Stimulated activated CD4-positive, alpha-beta T cell treated with anti-CD3 and anti-CD28 coated beads, Interleukin-12 subunit alpha, Interleukin-12 subunit beta, amount 100 ng/mL, for 24 hours (primary cell): ENCODE measurements at regions not wholly inside any gene's neighbourhood (a gene's known extent, or its start where the extent isn't known, plus 50 kb on each side); places are given as distances from the start of the nearest gene placed in this dataset.

Experiments used
- DNase-seq, 2 experiments: peaks; one replicate each; pipeline ENCODE4 v3.0.0-alpha.2; 2020; ENCODE audit warnings: low read depth in 2 of 2

DNA sequence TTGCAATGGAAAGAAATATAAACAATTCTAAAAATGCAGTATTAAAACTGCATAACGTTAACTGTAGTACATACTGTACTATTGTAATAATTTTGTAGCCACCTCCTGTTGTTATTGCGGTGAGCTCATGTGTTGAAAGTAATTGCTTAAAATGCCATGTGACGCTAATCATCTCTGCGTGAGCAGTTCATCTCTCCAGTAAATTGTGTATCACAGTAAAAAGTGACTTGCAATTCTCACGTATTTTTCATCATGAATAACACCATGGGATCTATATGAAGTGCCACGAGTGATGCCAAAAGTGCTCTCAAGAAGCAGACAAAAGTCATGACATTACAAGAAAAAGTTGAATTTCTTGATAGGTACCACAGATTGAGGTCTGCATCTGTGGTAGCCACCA, 82.4 kb upstream of the CYYR1 start:
- no peak for DNase-seq

DNA sequence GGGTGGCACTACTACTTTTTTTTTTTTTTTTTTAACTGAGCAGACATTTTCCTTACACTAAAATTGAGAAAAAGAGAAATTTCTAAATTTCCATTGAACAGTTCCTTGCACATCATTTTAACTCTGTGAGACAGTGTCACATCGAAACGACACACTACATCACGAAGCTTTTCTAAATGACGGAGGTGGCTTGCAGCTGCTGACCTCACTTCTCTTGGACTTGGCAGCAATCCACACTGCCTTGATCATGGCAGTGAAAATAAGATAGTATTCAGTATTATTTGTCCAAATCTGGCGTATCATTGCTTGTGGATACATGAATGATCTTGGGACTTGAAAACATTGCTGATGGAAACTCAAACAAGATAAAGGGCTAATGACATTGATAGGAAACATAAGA, 80.3 kb upstream of the CYYR1 start:
- no peak for DNase-seq

DNA sequence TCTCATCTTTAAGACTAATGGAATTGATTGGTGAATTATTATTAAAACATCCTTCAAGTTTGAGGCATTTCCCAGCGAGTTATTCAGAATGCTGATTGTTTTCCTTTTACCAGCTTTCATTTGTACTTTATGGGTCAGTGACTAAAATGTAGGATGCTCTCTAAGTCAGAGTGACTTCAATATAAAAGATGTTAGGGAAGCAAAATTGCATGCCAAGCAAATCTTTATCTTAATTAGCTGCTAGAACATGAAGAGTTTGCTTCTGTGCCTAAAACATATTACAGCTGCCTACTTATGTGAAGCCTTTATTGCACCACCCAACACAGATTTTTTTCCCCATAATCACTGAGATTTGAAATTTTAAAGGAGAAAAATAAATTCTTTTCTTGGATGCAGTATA, 79.8 kb upstream of the CYYR1 start:
- DNase-seq: no peak

DNA sequence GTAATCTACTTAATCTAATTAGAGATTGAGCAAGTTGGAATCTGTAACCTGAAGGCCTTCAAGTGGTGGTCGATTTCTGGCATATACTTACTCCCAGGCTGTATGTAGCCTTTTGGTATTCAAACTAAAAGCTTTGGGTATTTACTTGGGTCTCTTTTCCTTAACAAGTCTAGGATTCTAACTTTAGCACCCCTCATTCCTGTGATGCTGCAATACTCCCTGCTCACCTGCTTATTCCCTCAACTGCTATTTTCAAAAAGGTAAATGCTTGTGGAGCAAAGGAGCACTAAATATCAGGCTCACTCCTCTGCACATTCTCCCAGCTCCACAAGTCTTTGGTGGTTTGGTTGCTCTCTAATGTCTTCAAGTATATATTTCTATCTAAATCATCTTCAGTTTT, 68.0 kb upstream of the CYYR1 start:
- no peak for DNase-seq

DNA sequence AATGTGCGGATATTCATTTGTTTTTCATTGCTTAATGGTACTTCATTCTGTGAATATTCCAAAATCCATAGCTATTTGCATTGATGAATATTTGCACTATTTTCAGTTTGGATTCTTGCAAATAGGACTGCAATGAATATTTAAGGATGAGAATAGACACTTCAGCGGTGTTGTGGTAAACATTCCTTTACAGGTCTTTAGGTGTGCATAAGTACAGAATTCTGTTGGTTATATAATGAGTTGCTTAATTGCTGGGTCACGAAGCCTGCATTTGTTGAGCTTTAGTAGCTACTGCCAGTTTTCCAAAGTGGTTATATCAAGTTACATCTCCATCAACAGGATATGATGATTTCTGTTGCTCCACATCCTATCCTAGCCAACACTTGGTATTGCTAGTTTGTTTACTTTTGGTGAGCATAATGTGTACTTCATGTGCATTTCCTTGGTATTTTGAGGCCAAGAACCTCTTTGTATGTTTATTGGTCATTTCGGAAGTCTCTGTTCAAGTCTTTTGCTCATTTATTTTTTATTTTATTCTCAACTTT, 64.2 kb upstream of the CYYR1 start:
- DNase-seq: no peak

DNA sequence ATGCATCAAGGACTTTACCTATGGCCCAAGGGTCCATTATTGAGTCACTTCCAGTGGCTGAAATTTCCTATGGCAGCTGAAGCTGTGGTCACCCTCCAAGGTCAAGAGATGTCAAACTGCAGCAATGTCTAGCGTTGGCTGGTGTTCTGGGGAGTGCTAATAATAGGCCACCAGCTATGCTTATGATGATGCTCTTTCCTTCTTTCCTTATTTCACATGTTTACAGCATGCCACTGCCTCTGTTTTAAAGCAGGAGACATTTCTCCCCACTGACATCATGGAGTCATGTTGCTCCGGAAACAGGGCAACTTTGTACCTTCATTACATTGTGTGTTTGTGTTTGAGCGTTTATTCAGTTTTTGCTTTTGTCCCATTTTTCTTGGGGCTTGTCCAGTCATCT, 62.6 kb upstream of the CYYR1 start:
- DNase-seq: no peak

DNA sequence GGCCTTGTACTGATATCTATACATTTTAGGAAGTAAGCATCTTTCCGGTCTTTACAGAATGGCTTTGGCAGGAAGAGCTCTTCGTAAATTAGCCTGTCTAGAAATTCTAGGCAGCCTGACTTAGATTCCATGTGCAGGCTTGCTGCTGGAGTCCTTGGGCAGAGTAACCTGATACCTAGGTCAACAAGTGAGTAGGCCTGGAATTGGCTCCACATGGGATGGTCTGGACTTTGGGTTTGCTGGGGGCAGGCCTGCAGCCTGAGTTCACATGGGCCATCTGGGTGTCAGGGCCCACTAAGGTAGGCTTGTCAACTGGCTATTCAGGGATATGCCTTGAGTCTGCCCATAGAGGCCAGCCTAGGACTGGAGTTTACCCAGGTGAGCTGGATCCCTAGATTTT, 59.6 kb upstream of the CYYR1 start:
- no peak for DNase-seq

DNA sequence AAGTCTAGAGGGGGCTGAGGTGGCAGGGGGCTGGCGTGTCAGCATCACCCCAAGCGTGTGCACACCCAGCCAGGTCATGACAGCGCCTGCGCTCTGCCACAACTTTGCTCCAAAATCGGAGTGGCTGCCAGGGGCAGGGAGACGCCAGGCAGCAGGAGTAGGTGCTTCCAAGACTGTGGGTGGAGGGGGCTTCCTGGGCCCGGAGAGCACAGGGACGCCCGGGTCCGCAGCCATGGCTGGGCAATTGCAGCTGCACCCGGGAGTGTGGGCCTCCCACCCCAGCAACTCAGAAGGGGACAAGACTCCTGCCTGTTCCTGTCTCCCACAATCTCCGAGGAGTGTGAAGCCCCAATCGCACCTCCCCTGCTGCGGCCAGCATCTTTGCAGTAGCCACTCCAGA, 53.1 kb upstream of the CYYR1 start:
- no peak for DNase-seq

DNA sequence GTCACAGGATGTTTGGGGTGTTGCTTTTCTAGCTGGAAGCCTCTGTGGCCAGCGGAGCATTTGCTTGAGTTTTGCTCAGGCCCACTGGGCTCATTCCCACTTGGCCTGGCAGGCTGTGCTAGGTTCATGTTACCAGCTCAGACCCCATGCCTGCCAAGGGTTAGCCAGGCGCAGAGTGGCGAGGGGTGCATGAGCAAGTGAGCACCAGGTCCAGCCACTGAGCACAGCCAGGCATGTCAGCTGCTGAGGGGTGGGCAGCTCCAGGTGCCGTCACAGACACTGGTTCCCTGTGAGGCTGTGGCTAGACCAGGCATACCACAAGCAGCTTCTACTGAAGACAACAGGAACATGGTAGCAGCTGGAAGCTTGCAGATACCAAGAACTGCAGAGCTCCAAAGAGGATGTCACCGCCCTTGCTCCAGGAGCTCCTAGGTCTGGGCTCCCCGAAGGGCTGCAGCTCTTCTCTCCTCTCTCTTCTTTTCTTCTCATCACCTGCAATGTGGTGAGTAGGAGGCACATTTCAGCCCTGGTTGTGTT, 52.0 kb upstream of the CYYR1 start:
- no peak for DNase-seq
